SU-DHL-6 (cell line): ENCODE measurements at regions not wholly inside any gene's neighbourhood (a gene's known extent, or its start where the extent isn't known, plus 50 kb on each side); places are given as distances from the start of the nearest gene placed in this dataset.
"Not testable (repeated sequence)": the region's sequence is repeated elsewhere in the genome, so short reads cannot be mapped to it uniquely, and the experiment has no call there.

Experiments used
- EZH2phosphoT487 ChIP-seq: fragments of 200-600 bp; sonication (generic), shearing (Covaris generic); conservative IDR thresholded peaks from 2 replicates; pipeline ENCODE4 v1.6.1; 2018; ENCODE audit warnings: mild to moderate bottlenecking, antibody characterized with exemption, low read length, moderate library complexity, mixed read lengths
- TF ChIP-seq, protein P1 (sequence below): fragments of 200-600 bp; sonication (generic); IDR thresholded peaks from one replicate; pipeline ENCODE4 v1.5.1; 2017; ENCODE audit warnings: antibody characterized with exemption, mild to moderate bottlenecking, low read length, moderate library complexity; ENCODE audit not compliant: insufficient read depth, poor library complexity, severe bottlenecking

DNA sequence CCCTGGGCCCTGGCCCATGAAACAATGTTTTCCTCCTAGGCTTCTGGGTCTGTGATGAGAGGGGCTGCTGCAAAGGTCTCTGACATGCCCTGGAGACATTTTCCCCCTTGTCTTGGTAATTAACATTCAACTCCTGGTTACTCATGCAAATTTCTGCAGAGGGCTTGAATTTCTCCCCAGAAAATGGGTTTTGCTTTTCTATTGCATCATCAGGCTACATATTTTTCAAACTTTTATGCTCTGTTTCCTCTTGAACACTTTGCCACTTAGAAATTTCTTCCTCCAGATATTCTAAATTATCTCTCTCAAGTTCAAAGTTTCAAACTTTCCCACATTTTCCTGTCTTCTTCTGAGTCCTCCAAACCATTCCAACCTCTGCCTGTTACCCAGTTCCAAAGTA is 98.2 kb upstream of the TCF21 start:
- TF ChIP-seq, protein P1, sequence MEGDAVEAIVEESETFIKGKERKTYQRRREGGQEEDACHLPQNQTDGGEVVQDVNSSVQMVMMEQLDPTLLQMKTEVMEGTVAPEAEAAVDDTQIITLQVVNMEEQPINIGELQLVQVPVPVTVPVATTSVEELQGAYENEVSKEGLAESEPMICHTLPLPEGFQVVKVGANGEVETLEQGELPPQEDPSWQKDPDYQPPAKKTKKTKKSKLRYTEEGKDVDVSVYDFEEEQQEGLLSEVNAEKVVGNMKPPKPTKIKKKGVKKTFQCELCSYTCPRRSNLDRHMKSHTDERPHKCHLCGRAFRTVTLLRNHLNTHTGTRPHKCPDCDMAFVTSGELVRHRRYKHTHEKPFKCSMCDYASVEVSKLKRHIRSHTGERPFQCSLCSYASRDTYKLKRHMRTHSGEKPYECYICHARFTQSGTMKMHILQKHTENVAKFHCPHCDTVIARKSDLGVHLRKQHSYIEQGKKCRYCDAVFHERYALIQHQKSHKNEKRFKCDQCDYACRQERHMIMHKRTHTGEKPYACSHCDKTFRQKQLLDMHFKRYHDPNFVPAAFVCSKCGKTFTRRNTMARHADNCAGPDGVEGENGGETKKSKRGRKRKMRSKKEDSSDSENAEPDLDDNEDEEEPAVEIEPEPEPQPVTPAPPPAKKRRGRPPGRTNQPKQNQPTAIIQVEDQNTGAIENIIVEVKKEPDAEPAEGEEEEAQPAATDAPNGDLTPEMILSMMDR: not testable (repeated sequence)
- TF ChIP-seq EZH2phosphoT487: not testable (repeated sequence)
